ENCODE measurements at regions not wholly inside any gene's neighbourhood (a gene's known extent, or its start where the extent isn't known, plus 50 kb on each side); places are given as distances from the start of the nearest gene placed in this dataset.
"Not testable (repeated sequence)": the region's sequence is repeated elsewhere in the genome, so short reads cannot be mapped to it uniquely, and the experiment has no call there.

DNA sequence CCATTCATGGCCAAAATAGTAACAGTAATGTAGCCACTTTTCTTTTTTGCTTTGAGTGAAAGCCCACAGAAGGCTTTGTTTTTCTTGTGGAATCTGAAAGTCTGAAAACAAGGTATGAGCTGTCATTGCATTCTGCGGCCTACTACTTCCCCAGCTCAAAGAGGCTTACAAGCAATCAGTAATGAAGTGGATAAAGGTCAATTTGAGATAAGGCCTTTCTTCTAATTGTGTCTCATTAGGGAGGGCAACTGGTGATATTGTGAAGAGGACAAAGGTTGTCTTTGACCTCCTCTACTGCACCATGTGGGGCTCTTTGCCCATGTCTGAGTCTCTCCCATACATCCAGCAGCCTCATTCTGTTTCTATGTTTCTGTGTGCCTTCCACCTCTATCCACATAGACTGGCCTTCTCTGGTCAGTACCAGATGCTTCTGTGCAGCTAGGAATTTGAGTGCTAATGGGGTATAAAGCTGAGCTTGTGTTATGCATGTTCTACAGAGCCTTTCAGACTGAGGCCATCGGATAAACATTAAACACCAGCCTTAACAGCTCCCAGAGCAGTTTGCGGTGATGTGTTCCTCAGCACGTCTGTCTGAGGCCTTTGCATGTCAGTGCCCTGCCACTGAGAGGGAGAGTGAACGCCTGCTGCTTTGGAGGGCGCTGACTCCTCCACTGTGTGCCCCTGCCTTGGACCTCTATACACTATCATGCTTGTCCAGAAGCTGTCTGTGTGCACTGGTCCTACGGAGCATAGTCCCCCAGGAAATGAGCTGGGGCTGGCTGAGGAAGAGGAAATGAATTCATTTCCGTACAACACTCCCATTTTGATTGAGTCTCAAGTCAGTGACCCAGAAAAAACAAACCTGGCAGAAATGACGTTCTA is 80.2 kb downstream of the SH2D1A start:
- no peak overlapping the region for H3K4me3 ChIP-seq (ENCODE audit: low read depth, poor library complexity, severe bottlenecking)
- no peak for DNase-seq (ENCODE audit: low spot score in 2 of 2)
- WGBS, 2 donors, result 72 to 88% methylated on average over 9 of the region's 9 CpGs
- intact Hi-C loops (cut with DNase I; ENCODE audit: low total_unique reads), result no loop called here
- no peak for TF ChIP-seq POLR2A (IDR thresholded peaks at IDR 0.05)

DNA sequence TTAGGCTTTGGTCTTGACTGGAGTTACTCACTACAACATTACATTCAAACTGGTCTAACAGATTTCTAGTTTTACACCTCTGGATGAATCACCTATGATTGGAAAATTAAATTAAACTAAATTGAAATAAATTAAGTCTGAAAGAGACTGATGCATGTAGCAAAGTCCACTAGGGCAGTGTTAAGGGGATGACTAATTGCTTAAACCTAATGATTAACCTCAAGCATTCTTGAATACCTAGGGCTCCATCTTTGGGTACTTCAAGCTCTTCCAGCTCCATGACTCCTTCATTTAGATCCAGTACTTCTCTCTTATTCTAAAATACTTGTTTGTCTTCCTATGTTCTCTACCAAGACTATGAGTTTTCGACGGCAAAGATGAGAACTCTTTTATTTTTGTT is 86.8 kb downstream of the SH2D1A start:
- intact Hi-C loops (cut with DNase I; ENCODE audit: low total_unique reads), result no loop called here
- no peak for DNase-seq (ENCODE audit: low spot score in 2 of 2)
- 48 to 91% methylated on average over 2 of the region's 2 CpGs for WGBS, 2 donors

DNA sequence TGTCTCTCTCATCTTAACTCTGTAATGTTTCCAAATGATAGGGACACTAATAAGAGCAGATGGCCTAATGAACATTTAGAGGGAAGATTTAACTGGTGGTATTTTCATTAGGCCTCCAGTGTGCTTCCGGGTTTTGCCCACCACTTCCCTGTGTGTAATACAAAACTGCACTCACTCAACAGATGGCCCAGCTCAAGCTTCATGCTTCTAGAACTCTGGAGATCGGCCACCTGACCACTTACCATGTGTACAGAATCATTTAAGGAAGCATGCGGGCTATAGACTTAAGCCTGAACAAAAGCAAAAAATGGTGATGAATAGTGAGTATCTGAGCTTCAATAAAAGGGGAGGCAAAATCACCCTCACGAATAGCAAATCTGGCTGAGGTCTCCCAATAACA is 89.3 kb downstream of the SH2D1A start:
- no peak for TF ChIP-seq POLR2A (IDR thresholded peaks at IDR 0.05)
- TF ChIP-seq, protein P1, sequence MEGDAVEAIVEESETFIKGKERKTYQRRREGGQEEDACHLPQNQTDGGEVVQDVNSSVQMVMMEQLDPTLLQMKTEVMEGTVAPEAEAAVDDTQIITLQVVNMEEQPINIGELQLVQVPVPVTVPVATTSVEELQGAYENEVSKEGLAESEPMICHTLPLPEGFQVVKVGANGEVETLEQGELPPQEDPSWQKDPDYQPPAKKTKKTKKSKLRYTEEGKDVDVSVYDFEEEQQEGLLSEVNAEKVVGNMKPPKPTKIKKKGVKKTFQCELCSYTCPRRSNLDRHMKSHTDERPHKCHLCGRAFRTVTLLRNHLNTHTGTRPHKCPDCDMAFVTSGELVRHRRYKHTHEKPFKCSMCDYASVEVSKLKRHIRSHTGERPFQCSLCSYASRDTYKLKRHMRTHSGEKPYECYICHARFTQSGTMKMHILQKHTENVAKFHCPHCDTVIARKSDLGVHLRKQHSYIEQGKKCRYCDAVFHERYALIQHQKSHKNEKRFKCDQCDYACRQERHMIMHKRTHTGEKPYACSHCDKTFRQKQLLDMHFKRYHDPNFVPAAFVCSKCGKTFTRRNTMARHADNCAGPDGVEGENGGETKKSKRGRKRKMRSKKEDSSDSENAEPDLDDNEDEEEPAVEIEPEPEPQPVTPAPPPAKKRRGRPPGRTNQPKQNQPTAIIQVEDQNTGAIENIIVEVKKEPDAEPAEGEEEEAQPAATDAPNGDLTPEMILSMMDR (IDR thresholded peaks at IDR 0.05), result no peak
- intact Hi-C loops (cut with DNase I; ENCODE audit: low total_unique reads), result no loop called here
- DNase-seq (ENCODE audit: low spot score in 2 of 2), result no peak
- WGBS, 2 donors, result 69 to 86% methylated on average over 4 of the region's 4 CpGs
- no peak overlapping the region for H3K4me3 ChIP-seq (ENCODE audit: low read depth, poor library complexity, severe bottlenecking)

More for the DNA sequence above, 86.8 kb downstream of the SH2D1A start:
- no peak for TF ChIP-seq POLR2A (IDR thresholded peaks at IDR 0.05)
- TF ChIP-seq, protein P1 (IDR thresholded peaks at IDR 0.05), result no peak
- H3K4me3 ChIP-seq (ENCODE audit: low read depth, poor library complexity, severe bottlenecking), result no peak overlapping the region

DNA sequence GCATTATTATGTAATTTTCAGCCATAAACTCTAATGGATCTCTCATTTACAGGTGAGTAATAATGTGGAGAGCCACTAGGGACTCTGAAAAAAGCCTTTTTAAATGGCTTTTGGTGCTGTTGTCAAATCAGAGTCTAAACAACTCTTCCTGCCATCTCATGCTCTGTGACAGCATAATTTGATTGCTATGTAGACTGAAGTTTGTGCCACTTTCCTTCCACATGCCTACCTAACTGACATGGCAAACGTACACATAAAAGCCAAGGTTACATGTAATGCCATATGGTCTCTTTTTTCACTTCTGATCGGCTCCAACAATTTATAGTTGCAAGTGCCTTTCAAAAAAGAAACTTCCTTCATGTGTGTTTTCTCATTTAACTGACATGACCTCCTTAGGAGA is 94.3 kb downstream of the SH2D1A start:
- intact Hi-C loops (cut with DNase I; ENCODE audit: low total_unique reads), result no loop called here

DNA sequence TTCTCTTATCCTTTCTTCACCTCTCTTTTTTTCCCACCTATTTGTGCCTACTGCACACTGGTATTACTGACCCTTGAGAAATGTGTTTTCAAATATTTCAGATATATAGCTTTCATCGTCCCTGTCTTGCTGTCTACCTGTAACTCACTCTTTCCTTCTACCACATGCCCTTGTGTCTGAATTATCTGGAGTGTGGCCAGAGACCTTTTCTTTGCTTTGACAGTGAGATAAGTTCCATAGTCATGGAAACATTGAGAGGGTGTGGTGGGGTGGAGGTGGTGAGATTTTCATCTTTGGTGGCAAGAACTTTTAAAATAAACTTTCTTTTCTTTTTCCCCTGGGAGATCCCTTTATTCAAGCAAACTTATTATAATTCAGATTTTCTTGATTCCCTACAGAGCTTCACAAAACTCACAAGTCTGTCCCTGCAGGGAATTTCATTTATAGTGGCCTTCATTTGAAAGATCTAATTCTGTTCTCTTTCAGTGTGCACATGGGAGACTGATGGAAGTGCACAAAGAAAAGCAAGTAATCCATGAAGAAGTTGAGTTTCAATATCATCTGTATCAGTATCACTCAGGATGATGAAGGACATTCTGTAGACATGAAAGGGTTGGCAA is 95.7 kb downstream of the SH2D1A start:
- H3K4me3 ChIP-seq (ENCODE audit: low read depth, poor library complexity, severe bottlenecking), result no peak overlapping the region
- DNase-seq (ENCODE audit: low spot score in 2 of 2), result no peak
- TF ChIP-seq, protein P1 (IDR thresholded peaks at IDR 0.05), result no peak
- TF ChIP-seq POLR2A (IDR thresholded peaks at IDR 0.05), result no peak
- intact Hi-C loops (cut with DNase I; ENCODE audit: low total_unique reads), result no loop called here
- WGBS, 2 donors, result 88 to 89% methylated on average over 1 of the region's 1 CpG

More for the DNA sequence above, 94.3 kb downstream of the SH2D1A start:
- TF ChIP-seq POLR2A (IDR thresholded peaks at IDR 0.05), result no peak
- TF ChIP-seq, protein P1 (IDR thresholded peaks at IDR 0.05), result no peak
- no peak for DNase-seq (ENCODE audit: low spot score in 2 of 2)
- H3K4me3 ChIP-seq (ENCODE audit: low read depth, poor library complexity, severe bottlenecking), result no peak overlapping the region
- WGBS, 2 donors, result 61 to 98% methylated on average over 2 of the region's 2 CpGs

DNA sequence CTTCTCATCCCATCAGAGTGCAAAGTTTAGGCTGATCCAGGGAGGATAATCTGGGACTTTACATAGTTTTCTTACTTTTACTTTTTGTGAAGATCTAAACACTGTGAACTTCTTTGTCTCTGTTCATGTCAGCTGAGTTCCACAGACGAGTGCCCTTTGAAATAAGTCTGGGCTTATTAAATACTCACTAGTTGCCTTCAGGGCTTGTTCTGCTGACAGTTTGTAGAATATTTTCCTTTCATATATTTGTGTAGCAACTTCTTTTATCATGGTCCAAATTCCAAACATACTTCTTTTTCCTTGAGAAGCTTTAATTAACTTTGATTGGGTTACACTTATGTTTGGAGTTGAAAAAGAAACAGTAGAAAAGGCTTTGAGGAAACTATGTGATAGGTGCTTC is 109.6 kb downstream of the SH2D1A start:
- WGBS, 2 donors, result 21 to 29% methylated on average over 1 of the region's 1 CpG
- no peak overlapping the region for H3K4me3 ChIP-seq (ENCODE audit: low read depth, poor library complexity, severe bottlenecking)
- intact Hi-C loops (cut with DNase I; ENCODE audit: low total_unique reads), result no loop called here

DNA sequence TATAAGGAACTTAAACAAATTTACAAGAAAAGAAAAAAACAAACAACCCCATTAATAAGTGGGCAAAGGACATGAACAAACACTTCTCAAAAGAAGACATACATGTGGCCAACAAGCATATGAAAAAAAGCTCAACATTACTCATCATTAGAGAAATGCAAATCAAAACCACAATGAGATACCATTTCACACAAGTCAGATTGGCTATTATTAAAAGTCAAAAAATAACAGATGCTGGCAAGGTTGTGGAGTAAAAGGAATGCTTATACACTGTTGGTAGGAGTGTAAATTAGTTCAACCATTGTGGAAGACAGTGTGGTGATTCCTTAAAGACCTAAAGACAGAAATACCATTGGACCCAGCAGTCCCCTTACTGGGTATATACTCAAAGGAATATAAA is 113.5 kb downstream of the SH2D1A start:
- DNase-seq (ENCODE audit: low spot score in 2 of 2); H3K4me3 ChIP-seq (ENCODE audit: low read depth, poor library complexity, severe bottlenecking); intact Hi-C loops (cut with DNase I; ENCODE audit: low total_unique reads): not testable (repeated sequence)

More for the DNA sequence above, 109.6 kb downstream of the SH2D1A start:
- TF ChIP-seq, protein P1 (IDR thresholded peaks at IDR 0.05), result no peak
- no peak for TF ChIP-seq POLR2A (IDR thresholded peaks at IDR 0.05)
- no peak for DNase-seq (ENCODE audit: low spot score in 2 of 2)
